Stimulated activated CD8-positive, alpha-beta memory T cell treated with anti-CD3 and anti-CD28 coated beads, Interleukin-2, amount 100 ng/mL, for 1 hour (primary cell): ENCODE measurements at regions not wholly inside any gene's neighbourhood (a gene's known extent, or its start where the extent isn't known, plus 50 kb on each side); places are given as distances from the start of the nearest gene placed in this dataset.

Source experiments
- DNase-seq, 2 donors: peaks; one replicate each; pipeline ENCODE4 v3.0.0-alpha.2; 2020; ENCODE audit warnings: low read depth in 2 of 2

- no peak for DNase-seq
These were observed 737.1 kb downstream of the PTPRU start for GRCh38 chr1:29973406-29973805.

- DNase-seq: no peak
These were observed 736.2 kb downstream of the PTPRU start for GRCh38 chr1:29972421-29973053.

GRCh38 chr1:29971703-29972102 is 735.4 kb downstream of the PTPRU start:
- DNase-seq: no peak

- no peak for DNase-seq
These were observed 734.5 kb downstream of the PTPRU start for GRCh38 chr1:29970747-29971325.

- no peak for DNase-seq
These were observed 733.3 kb downstream of the PTPRU start for GRCh38 chr1:29969576-29969975.

- DNase-seq: no peak
These were observed 730.9 kb downstream of the PTPRU start for GRCh38 chr1:29967261-29967660.

GRCh38 chr1:29966526-29967045 is 730.3 kb downstream of the PTPRU start:
- no peak for DNase-seq

GRCh38 chr1:29964718-29965533 is 728.6 kb downstream of the PTPRU start:
- no peak for DNase-seq

- no peak for DNase-seq
These were observed 727.6 kb downstream of the PTPRU start for GRCh38 chr1:29963946-29964345.

- no peak for DNase-seq
These were observed 726.5 kb downstream of the PTPRU start for GRCh38 chr1:29962831-29963247.

GRCh38 chr1:29962336-29962735 is 726.0 kb downstream of the PTPRU start:
- DNase-seq: no peak

- DNase-seq: no peak
These were observed 725.2 kb downstream of the PTPRU start for GRCh38 chr1:29961293-29962059.

- DNase-seq: no peak
These were observed 724.6 kb downstream of the PTPRU start for GRCh38 chr1:29960876-29961275.

- DNase-seq: no peak
These were observed 723.9 kb downstream of the PTPRU start for GRCh38 chr1:29960156-29960755.

- no peak for DNase-seq
These were observed 723.0 kb downstream of the PTPRU start for GRCh38 chr1:29959356-29959755.

- no peak for DNase-seq
These were observed 721.9 kb downstream of the PTPRU start for GRCh38 chr1:29958271-29958670.

GRCh38 chr1:29956349-29957030 is 720.2 kb downstream of the PTPRU start:
- no peak for DNase-seq

GRCh38 chr1:29954591-29954990 is 718.3 kb downstream of the PTPRU start:
- DNase-seq: no peak

GRCh38 chr1:29953961-29954360 is 717.6 kb downstream of the PTPRU start:
- no peak for DNase-seq

- DNase-seq: no peak
These were observed 713.4 kb downstream of the PTPRU start for GRCh38 chr1:29949676-29950075.

- DNase-seq: no peak
These were observed 712.3 kb downstream of the PTPRU start for GRCh38 chr1:29948581-29948980.
